Mesenchymal stem cell (in vitro differentiated cells and primary cell): ENCODE measurements at regions not wholly inside any gene's neighbourhood (a gene's known extent, or its start where the extent isn't known, plus 50 kb on each side); places are given as distances from the start of the nearest gene placed in this dataset.

Experiments
- DNase-seq: peaks from one replicate; pipeline ENCODE4 v3.0.0-alpha.2; 2013
- H2AFZ ChIP-seq: one replicate; pipeline ENCODE4 v1.6.1; 2013; ENCODE audit warnings: low read depth, mild to moderate bottlenecking, control low read depth, inconsistent platforms, low read length, moderate library complexity
- H2AK5ac ChIP-seq: 2 replicates; pipeline ENCODE4 v1.6.1; 2013; ENCODE audit warnings: low read length, moderate library complexity, mild to moderate bottlenecking, inconsistent platforms; ENCODE audit not compliant: severe bottlenecking
- H2BK120ac ChIP-seq: one replicate; pipeline ENCODE4 v1.6.1; 2013; ENCODE audit warnings: low read depth, mild to moderate bottlenecking, inconsistent platforms, low read length, moderate library complexity
- H2BK12ac ChIP-seq, 2 experiments: one replicate each; pipeline ENCODE4 v1.6.1; 2013; ENCODE audit warnings: inconsistent platforms in 2 of 2, low read length in 2 of 2, mild to moderate bottlenecking in 2 of 2, moderate library complexity in 2 of 2, control low read depth in 1 of 2
- H2BK15ac ChIP-seq: one replicate; pipeline ENCODE4 v1.6.1; 2013; ENCODE audit warnings: mild to moderate bottlenecking, low read depth, inconsistent platforms; ENCODE audit not compliant: poor library complexity, severe bottlenecking
- H2BK5ac ChIP-seq: 2 replicates; pipeline ENCODE4 v1.6.1; 2013; ENCODE audit warnings: low read depth, mild to moderate bottlenecking, low read length, control low read depth, inconsistent platforms; ENCODE audit not compliant: poor library complexity, severe bottlenecking
- H3K14ac ChIP-seq, 2 experiments: one replicate each; pipeline ENCODE4 v1.6.1; 2013; ENCODE audit warnings: inconsistent platforms in 2 of 2, low read length in 2 of 2, control low read depth in 1 of 2, mild to moderate bottlenecking in 1 of 2, moderate library complexity in 1 of 2
- H3K18ac ChIP-seq, 2 experiments: one replicate each; pipeline ENCODE4 v1.6.1; 2013; ENCODE audit warnings: inconsistent platforms in 2 of 2, low read length in 2 of 2, control low read depth in 1 of 2, low read depth in 1 of 2, mild to moderate bottlenecking in 1 of 2
- H3K23ac ChIP-seq, 2 experiments: one replicate each; pipeline ENCODE4 v1.6.1; 2013; ENCODE audit warnings: inconsistent platforms in 2 of 2, low read length in 2 of 2, mild to moderate bottlenecking in 2 of 2, moderate library complexity in 2 of 2, control low read depth in 1 of 2
- H3K27ac ChIP-seq: 2 replicates; pipeline ENCODE4 v1.5.1; 2013; ENCODE audit warnings: mild to moderate bottlenecking, moderate library complexity, low read length, control low read depth, inconsistent platforms; ENCODE audit not compliant: poor library complexity, severe bottlenecking
- H3K27me3 ChIP-seq, 2 experiments: 2 replicates each; pipeline versions ENCODE4 v1.6.1 to v1.7.0; 2013; ENCODE audit warnings: low read length in 2 of 2, mild to moderate bottlenecking in 2 of 2, moderate library complexity in 2 of 2, control low read depth in 1 of 2, inconsistent platforms in 1 of 2; ENCODE audit not compliant: control insufficient read depth in 1 of 2, insufficient read depth in 1 of 2
- H3K36me3 ChIP-seq, 2 experiments: 2 replicates each; pipeline versions ENCODE4 v1.6.1 to v1.7.0; 2013; ENCODE audit warnings: low read length in 2 of 2, control low read depth in 1 of 2, inconsistent platforms in 1 of 2, low read depth in 1 of 2, mild to moderate bottlenecking in 1 of 2; ENCODE audit not compliant: insufficient read depth in 2 of 2, control insufficient read depth in 1 of 2
- H3K4ac ChIP-seq, 2 experiments: one replicate each; pipeline ENCODE4 v1.6.1; 2013; ENCODE audit warnings: inconsistent platforms in 2 of 2, low read length in 2 of 2, mild to moderate bottlenecking in 2 of 2, moderate library complexity in 2 of 2, control low read depth in 1 of 2, low read depth in 1 of 2
- H3K4me1 ChIP-seq: 2 replicates; pipeline ENCODE4 v1.6.1; 2013; ENCODE audit warnings: low read depth, low read length, control low read depth; ENCODE audit not compliant: control insufficient read depth, insufficient read depth
- H3K4me2 ChIP-seq: 2 replicates; pipeline ENCODE4 v1.6.1; 2013; ENCODE audit warnings: low read length, mild to moderate bottlenecking, inconsistent platforms; ENCODE audit not compliant: poor library complexity, severe bottlenecking
- H3K4me3 ChIP-seq, 2 experiments: 2 replicates each; pipeline versions ENCODE4 v1.5.1 to v1.7.0; 2013; ENCODE audit warnings: low read length in 2 of 2, mild to moderate bottlenecking in 2 of 2, control low read depth in 1 of 2, low read depth in 1 of 2; ENCODE audit not compliant: insufficient read depth in 1 of 2
- H3K79me1 ChIP-seq: replicated peaks from 2 replicates; pipeline ENCODE4 v1.6.1; 2013; ENCODE audit warnings: mild to moderate bottlenecking, control low read depth, low read length, inconsistent platforms; ENCODE audit not compliant: poor library complexity, severe bottlenecking
- H3K9ac ChIP-seq: 2 replicates; pipeline ENCODE4 v1.7.0; 2013; ENCODE audit warnings: mild to moderate bottlenecking, low read length, moderate library complexity
- H3K9me3 ChIP-seq: 2 replicates; pipeline ENCODE4 v1.7.0; 2013; ENCODE audit warnings: mild to moderate bottlenecking, low read length; ENCODE audit not compliant: control insufficient read depth
- H4K8ac ChIP-seq: one replicate; pipeline ENCODE4 v1.6.1; 2013; ENCODE audit warnings: inconsistent platforms, mild to moderate bottlenecking, low read length, moderate library complexity
- H4K91ac ChIP-seq: one replicate; pipeline ENCODE4 v1.6.1; 2013; ENCODE audit warnings: mild to moderate bottlenecking, low read length, inconsistent platforms
- WGBS: methylation state at CpG from one replicate; pipeline ENCODE4 v1.1.7; 2013; ENCODE audit warnings: mixed read lengths; 5-methylcytosine and 5-hydroxymethylcytosine counted together

DNA sequence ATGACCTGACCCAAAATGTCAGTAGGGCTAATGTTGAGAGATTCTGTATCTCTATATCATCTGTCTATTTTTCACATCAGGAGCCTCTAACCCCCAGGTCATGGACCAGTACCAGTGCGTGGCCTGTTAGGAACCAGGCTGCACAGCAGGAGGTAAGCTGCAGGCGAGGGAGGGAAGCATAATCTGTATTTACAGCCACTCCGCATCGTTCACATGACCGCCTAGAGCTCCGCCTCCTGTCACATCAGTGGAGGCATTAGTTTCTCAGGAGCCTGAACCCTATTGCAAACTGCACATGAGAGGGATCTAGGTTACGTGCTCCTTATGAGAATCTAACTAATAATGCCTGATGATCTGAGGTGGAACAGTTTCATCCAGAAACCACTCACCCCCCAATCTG, 180.6 kb downstream of the RDH14 start:
- 77% methylated on average over 7 of the region's 7 CpGs for WGBS

DNA sequence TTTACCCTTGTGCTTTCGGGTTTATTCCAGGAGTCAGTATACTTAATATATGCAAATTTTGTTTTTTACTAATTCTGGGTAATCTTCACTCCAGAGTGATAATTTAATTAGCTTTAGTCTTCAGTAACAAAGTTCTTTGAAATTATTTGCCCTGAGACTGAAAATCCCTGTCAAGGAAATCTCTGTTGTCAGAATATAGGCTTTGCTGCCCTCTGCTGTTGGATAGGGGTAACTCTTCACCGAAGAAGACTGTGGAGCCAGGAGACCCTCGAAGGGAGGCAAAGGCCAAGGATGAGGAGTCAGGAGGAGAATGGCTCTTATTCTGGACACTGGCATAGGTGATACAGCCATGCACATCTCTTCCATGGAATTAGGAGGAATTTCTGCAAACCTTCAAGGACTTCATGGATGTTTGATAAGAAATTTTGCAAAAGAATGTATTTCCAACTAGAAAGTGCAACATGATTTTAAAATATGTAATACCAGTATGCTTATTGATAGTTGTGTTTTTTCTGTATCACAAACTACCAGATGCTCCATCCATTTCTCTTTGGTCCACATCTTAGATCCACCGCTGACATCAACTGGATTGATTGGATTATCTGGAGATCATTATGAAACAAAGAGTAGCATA, 182.3 kb downstream of the RDH14 start:
- no peaks in the 10 kb centered on the region for H3K9me3 ChIP-seq
- H3K18ac ChIP-seq = no peak overlapping the region
- no peaks in the 10 kb centered on the region for H3K36me3 ChIP-seq
- WGBS = 36% methylated on average over 3 of the region's 4 CpGs
- no peak overlapping the region for H3K4me2 ChIP-seq
- H3K27me3 ChIP-seq = peaks cover 0 to 5% of the 10 kb centered on the region in 2 experiments
- H4K91ac ChIP-seq = no peak overlapping the region
- H3K4ac ChIP-seq = no peak overlapping the region
- no peak overlapping the region for H2BK12ac ChIP-seq
- no peak overlapping the region for H2BK120ac ChIP-seq
- no peak overlapping the region for H2BK5ac ChIP-seq
- H3K4me3 ChIP-seq = no peak overlapping the region
- peaks cover 2% of the 10 kb centered on the region for H3K4me1 ChIP-seq
- no peak overlapping the region for H3K23ac ChIP-seq
- peak; percentile 58 for DNase-seq
- H2AFZ ChIP-seq = no peak overlapping the region
- no peak overlapping the region for H2AK5ac ChIP-seq
- no peak overlapping the region for H3K27ac ChIP-seq
- no peak overlapping the region for H3K9ac ChIP-seq
- no peak overlapping the region for H2BK15ac ChIP-seq
- H3K79me1 ChIP-seq = no peaks in the 10 kb centered on the region
- H3K14ac ChIP-seq = no peak overlapping the region
- no peak overlapping the region for H4K8ac ChIP-seq

More for the DNA sequence above, 180.6 kb downstream of the RDH14 start:
- Histone ChIP-seq H2BK15ac (no peak overlapping the region), H2AK5ac (no peak overlapping the region), H4K91ac (no peak overlapping the region), H3K4me1 (peaks cover 2% of the 10 kb centered on the region), H3K9ac (no peak overlapping the region), H2BK12ac (no peak overlapping the region), H3K23ac (no peak overlapping the region), H3K14ac (no peak overlapping the region), H2BK5ac (no peak overlapping the region), H2AFZ (no peak overlapping the region), H3K79me1 (no peaks in the 10 kb centered on the region), H3K4me2 (no peak overlapping the region), H3K4me3 (no peak overlapping the region), H3K4ac (no peak overlapping the region), H2BK120ac (no peak overlapping the region), H3K9me3 (no peaks in the 10 kb centered on the region), H3K27ac (no peak overlapping the region), H4K8ac (no peak overlapping the region), H3K18ac (no peak overlapping the region), H3K27me3 (peaks cover 0 to 5% of the 10 kb centered on the region in 2 experiments), H3K36me3 (no peaks in the 10 kb centered on the region)
- DNase-seq = no peak

DNA sequence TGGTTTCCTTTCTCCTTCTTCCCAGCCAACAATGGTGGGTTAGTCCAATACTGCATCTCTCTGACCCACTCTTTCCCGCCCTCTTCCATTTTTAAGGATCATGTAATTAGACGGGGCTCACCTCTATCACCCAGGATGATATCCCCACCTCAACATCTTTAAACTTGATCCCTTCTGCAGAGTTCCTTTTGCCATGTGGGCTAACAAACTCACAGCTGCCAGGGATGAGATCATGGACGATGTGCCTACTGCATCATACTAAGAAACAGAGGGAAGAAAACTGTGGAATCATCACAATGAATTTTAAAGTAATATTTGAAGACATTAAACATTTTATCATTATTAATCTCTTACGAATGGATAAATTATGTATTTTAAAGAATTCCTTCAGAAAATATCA, 183.5 kb downstream of the RDH14 start:
- Histone ChIP-seq H3K9me3 (no peaks in the 10 kb centered on the region), H3K4me2 (no peak overlapping the region), H3K27me3 (peaks cover 0 to 5% of the 10 kb centered on the region in 2 experiments), H3K27ac (no peak overlapping the region), H3K23ac (no peak overlapping the region), H2BK5ac (no peak overlapping the region), H2BK12ac (peak overlapping the region in 1 of 2 experiments; percentile 72), H3K18ac (peak overlapping the region in 1 of 2 experiments; percentile 14), H3K4ac (no peak overlapping the region), H2BK15ac (no peak overlapping the region), H4K91ac (no peak overlapping the region), H2BK120ac (no peak overlapping the region), H3K9ac (no peak overlapping the region), H2AK5ac (peak overlapping the region; percentile 63), H4K8ac (no peak overlapping the region), H3K36me3 (no peaks in the 10 kb centered on the region), H2AFZ (no peak overlapping the region), H3K79me1 (no peaks in the 10 kb centered on the region), H3K14ac (peak overlapping the region in 1 of 2 experiments; percentile 32), H3K4me3 (no peak overlapping the region), H3K4me1 (peaks cover 2% of the 10 kb centered on the region)
- 95% methylated on average over 2 of the region's 4 CpGs for WGBS
- DNase-seq = no peak

DNA sequence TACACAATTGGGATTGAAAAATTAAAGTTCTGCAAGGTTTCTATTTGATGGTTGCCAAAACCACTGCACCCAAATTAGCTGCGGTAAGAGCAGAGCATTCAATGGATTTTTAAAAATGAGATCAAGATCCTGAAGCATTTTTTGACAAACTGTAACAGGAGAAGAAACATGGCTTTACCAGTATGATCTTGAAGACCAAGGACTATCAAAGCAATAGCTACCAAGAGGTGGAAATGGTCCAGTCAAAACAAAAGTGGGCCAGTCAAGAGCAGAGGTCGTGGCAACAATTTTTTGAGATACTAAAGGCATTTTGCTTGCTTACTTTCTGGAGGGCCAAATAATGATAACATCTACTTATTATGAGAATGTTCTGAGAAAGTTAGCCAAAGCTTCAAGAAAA, 186.8 kb downstream of the RDH14 start:
- H3K4me3 ChIP-seq = no peak overlapping the region
- H3K27ac ChIP-seq = no peak overlapping the region
- no peak overlapping the region for H3K23ac ChIP-seq
- no peak overlapping the region for H3K4ac ChIP-seq
- no peak overlapping the region for H2BK12ac ChIP-seq
- H3K9ac ChIP-seq = no peak overlapping the region
- H2AFZ ChIP-seq = no peak overlapping the region
- no peak for DNase-seq
- 95% methylated on average over 1 of the region's 2 CpGs for WGBS
- H2BK15ac ChIP-seq = no peak overlapping the region
- no peaks in the 10 kb centered on the region for H3K79me1 ChIP-seq
- no peaks in the 10 kb centered on the region for H3K4me1 ChIP-seq
- H3K14ac ChIP-seq = no peak overlapping the region
- no peak overlapping the region for H4K8ac ChIP-seq
- no peak overlapping the region for H4K91ac ChIP-seq
- H2BK5ac ChIP-seq = no peak overlapping the region
- no peaks in the 10 kb centered on the region for H3K9me3 ChIP-seq
- H3K18ac ChIP-seq = no peak overlapping the region
- H2AK5ac ChIP-seq = no peak overlapping the region
- H3K27me3 ChIP-seq = no peaks in the 10 kb centered on the region
- H3K36me3 ChIP-seq = no peaks in the 10 kb centered on the region
- H2BK120ac ChIP-seq = no peak overlapping the region
- no peak overlapping the region for H3K4me2 ChIP-seq
